A673 (cell line): ENCODE measurements at regions not wholly inside any gene's neighbourhood (a gene's known extent, or its start where the extent isn't known, plus 50 kb on each side); places are given as distances from the start of the nearest gene placed in this dataset.

Experiments used
- EZH2 ChIP-seq: fragments of 200-600 bp; sonication (generic); IDR thresholded peaks from 2 replicates; pipeline ENCODE4 v1.6.1; 2017; ENCODE audit warnings: borderline replicate concordance, low read depth, mild to moderate bottlenecking, mixed read lengths, antibody characterized with exemption, low read length; ENCODE audit not compliant: poor library complexity, severe bottlenecking
- TF ChIP-seq, protein P1 (sequence below): fragments of 300-800, 200-600 bp; sonication (generic); conservative IDR thresholded peaks from 2 replicates; pipeline ENCODE4 v1.5.1; 2017; ENCODE audit warnings: low read depth, mild to moderate bottlenecking, antibody characterized with exemption, low read length, moderate library complexity, mixed read lengths

DNA sequence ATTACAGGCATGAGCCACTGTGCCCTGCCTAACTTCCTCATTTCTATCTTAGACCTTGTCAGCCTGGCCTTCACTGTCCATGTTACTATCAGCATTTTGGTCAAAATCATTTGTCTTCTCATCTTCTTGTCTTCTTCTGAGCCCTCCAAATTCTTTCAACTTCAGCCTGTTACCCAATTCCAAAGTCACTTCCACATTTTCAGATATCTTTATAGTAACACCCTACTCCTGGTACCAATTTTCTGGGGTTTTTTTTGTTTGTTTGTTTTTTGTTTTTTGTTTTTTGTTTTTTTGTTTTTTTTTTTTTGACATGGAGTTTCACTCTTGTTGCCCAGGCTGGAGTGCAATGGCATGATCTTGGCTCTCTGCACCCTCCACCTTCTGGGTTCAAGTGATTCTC is 90.3 kb upstream of the LARP1 start:
- TF ChIP-seq, protein P1, sequence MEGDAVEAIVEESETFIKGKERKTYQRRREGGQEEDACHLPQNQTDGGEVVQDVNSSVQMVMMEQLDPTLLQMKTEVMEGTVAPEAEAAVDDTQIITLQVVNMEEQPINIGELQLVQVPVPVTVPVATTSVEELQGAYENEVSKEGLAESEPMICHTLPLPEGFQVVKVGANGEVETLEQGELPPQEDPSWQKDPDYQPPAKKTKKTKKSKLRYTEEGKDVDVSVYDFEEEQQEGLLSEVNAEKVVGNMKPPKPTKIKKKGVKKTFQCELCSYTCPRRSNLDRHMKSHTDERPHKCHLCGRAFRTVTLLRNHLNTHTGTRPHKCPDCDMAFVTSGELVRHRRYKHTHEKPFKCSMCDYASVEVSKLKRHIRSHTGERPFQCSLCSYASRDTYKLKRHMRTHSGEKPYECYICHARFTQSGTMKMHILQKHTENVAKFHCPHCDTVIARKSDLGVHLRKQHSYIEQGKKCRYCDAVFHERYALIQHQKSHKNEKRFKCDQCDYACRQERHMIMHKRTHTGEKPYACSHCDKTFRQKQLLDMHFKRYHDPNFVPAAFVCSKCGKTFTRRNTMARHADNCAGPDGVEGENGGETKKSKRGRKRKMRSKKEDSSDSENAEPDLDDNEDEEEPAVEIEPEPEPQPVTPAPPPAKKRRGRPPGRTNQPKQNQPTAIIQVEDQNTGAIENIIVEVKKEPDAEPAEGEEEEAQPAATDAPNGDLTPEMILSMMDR, result no peak
- TF ChIP-seq EZH2, result no peak
